Effector memory CD4-positive, alpha-beta T cell (primary cell): ENCODE measurements at regions not wholly inside any gene's neighbourhood (a gene's known extent, or its start where the extent isn't known, plus 50 kb on each side); places are given as distances from the start of the nearest gene placed in this dataset.

Experiments used
- DNase-seq, 3 donors: peaks; one replicate each; pipeline ENCODE4 v3.0.0-alpha.2; 2020
- H3K27ac ChIP-seq: 2 replicates; pipeline ENCODE4 v1.7.0; 2013; ENCODE audit warnings: mild to moderate bottlenecking, low read length, moderate library complexity; ENCODE audit not compliant: insufficient read depth, poor library complexity, severe bottlenecking
- H3K27me3 ChIP-seq: replicated peaks from 2 replicates; pipeline ENCODE4 v1.7.0; 2013; ENCODE audit warnings: mild to moderate bottlenecking, low read length; ENCODE audit not compliant: insufficient read depth, control insufficient read depth, poor library complexity, severe bottlenecking
- H3K36me3 ChIP-seq: 2 replicates; pipeline ENCODE4 v1.7.0; 2013; ENCODE audit warnings: mild to moderate bottlenecking, low read length, moderate library complexity; ENCODE audit not compliant: control insufficient read depth, insufficient read depth
- H3K4me1 ChIP-seq: 2 replicates; pipeline ENCODE4 v1.7.0; 2013; ENCODE audit warnings: low read length, mild to moderate bottlenecking; ENCODE audit not compliant: control insufficient read depth, insufficient read depth, poor library complexity, severe bottlenecking
- H3K4me3 ChIP-seq: 2 replicates; pipeline ENCODE4 v1.7.0; 2013; ENCODE audit warnings: low read length, low read depth, mild to moderate bottlenecking; ENCODE audit not compliant: insufficient read depth, poor library complexity, severe bottlenecking
- H3K9me3 ChIP-seq: 2 replicates; pipeline ENCODE4 v1.7.0; 2013; ENCODE audit warnings: mild to moderate bottlenecking, low read length, moderate library complexity; ENCODE audit not compliant: control insufficient read depth

DNA sequence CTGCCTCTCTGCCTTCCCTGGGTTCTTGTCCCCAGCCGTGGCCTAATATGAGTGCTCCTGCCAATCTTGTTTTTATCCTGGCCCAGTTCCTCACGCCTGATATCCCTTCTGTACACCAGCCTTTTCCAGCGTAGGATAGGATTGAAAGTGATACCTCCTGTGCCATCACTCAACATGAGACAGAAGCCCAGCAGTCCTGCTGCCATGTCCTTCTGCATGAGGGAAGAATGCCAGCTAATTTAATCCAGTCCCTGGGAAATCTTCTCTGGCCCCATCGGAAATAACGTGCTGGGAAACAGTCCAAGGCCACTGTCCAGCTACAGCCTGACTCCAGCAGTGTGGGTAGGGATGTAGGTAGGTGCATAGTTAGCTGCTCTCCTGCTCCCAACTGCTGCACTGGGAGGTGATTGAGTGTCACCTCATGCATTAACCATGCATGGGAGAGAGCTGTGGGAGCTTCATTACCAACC lies 92.0 kb upstream of the TPM1 start:
- Histone ChIP-seq H3K4me3 (no peak overlapping the region), H3K36me3 (no peaks in the 10 kb centered on the region), H3K4me1 (no peaks in the 10 kb centered on the region), H3K27ac (no peak overlapping the region), H3K27me3 (peaks cover 3% of the 10 kb centered on the region), H3K9me3 (no peaks in the 10 kb centered on the region)
- DNase-seq, result no peak

DNA sequence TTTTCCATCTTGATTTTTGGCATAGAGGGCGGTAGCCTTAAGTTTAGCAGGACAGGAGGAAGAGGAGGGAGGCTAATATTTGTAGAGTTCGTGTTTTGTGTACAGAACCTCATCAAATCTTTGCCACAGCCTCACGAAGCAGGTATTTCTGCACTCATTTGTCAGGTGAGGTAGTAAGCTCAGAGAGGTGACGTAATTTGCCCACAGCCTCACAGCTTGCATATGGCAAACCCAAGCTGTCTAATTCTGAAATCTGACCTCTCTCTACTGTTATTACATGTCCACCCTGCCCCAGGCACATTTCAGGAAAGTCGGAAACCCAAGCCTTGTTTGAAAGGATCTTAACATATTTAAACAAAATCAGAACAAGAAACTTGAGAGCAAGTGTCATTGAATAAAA lies 91.1 kb upstream of the TPM1 start:
- Histone ChIP-seq H3K9me3 (no peaks in the 10 kb centered on the region), H3K4me1 (no peaks in the 10 kb centered on the region), H3K36me3 (no peaks in the 10 kb centered on the region), H3K4me3 (no peak overlapping the region), H3K27me3 (peaks cover 3% of the 10 kb centered on the region), H3K27ac (no peak overlapping the region)
- no peak for DNase-seq

- Histone ChIP-seq H3K36me3 (no peaks in the 10 kb centered on the region), H3K27me3 (peaks cover 3% of the 10 kb centered on the region), H3K4me1 (no peaks in the 10 kb centered on the region), H3K9me3 (no peaks in the 10 kb centered on the region), H3K27ac (no peak overlapping the region), H3K4me3 (no peak overlapping the region)
- no peak for DNase-seq
Observed at GRCh38 chr15:62953021-62953420, 89.5 kb upstream of the TPM1 start.

DNA sequence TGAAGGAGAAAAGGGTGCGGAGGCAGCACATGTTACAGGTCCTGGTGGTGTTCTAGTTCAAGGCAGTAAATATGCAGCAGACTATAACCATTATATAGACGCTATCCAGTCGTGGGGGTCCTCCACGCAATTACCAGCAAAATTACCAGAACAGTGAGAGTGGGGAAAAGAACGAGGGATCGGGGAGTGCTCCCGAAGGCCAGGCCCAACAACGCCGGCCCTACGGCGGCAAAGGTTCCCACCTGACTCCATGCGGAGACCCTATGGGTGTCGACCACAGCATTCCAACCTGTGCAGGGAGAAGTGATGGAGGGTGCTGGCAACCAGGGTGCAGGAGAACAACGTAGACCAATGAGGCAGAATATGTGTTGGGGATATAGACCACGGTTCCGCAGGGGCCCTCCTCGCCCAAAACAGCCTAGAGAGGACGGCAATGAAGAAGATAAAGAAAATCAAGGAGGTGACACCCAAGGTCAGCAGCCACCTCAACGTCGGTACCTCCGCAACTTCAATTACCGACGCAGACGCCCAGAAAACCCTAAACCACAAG lies 89.0 kb upstream of the TPM1 start:
- Histone ChIP-seq H3K9me3 (no peaks in the 10 kb centered on the region), H3K27ac (no peak overlapping the region), H3K4me1 (no peaks in the 10 kb centered on the region), H3K36me3 (no peaks in the 10 kb centered on the region), H3K27me3 (peaks cover 3% of the 10 kb centered on the region), H3K4me3 (no peak overlapping the region)
- no peak for DNase-seq

- H3K9me3 ChIP-seq, result no peaks in the 10 kb centered on the region
- DNase-seq, result no peak
Observed at GRCh38 chr15:62957130-62957529, 85.4 kb upstream of the TPM1 start.

GRCh38 chr15:62958528-62959363 lies 83.8 kb upstream of the TPM1 start:
- no peaks in the 10 kb centered on the region for H3K9me3 ChIP-seq
- no peaks in the 10 kb centered on the region for H3K27me3 ChIP-seq
- no peaks in the 10 kb centered on the region for H3K36me3 ChIP-seq
- no peaks in the 10 kb centered on the region for H3K4me1 ChIP-seq
- no peak overlapping the region for H3K4me3 ChIP-seq
- no peak overlapping the region for H3K27ac ChIP-seq
- no peak for DNase-seq

More at GRCh38 chr15:62957130-62957529, 85.4 kb upstream of the TPM1 start:
- Histone ChIP-seq H3K36me3 (no peaks in the 10 kb centered on the region), H3K27ac (no peak overlapping the region), H3K27me3 (peaks cover 3% of the 10 kb centered on the region), H3K4me1 (no peaks in the 10 kb centered on the region), H3K4me3 (no peak overlapping the region)

DNA sequence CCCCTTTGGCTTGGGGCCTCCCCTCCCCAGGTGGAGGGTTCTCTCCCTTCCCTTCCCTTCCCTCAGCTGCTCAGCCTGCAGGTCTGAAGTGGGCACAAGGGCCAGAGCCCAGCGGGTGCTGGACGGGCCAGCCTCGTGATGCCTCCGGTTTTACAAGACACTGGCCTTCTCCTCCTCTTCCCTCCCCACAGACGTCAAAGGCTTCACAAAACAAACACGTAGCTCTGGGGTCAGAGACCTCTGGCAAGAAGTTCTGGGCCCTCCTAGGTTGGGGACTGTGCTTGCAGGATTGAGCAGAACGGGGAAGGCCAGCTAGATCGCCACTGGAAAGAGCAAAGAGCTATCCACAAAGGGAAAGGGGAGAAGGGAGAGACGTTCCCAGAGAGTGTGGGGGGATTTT lies 81.4 kb upstream of the TPM1 start:
- DNase-seq, result no peak
- Histone ChIP-seq H3K27ac (no peak overlapping the region), H3K36me3 (no peaks in the 10 kb centered on the region), H3K4me3 (no peak overlapping the region), H3K4me1 (no peaks in the 10 kb centered on the region), H3K9me3 (no peaks in the 10 kb centered on the region), H3K27me3 (no peaks in the 10 kb centered on the region)

- H3K27me3 ChIP-seq, result no peaks in the 10 kb centered on the region
- H3K27ac ChIP-seq, result no peak overlapping the region
- H3K4me1 ChIP-seq, result no peaks in the 10 kb centered on the region
- H3K4me3 ChIP-seq, result no peak overlapping the region
- H3K9me3 ChIP-seq, result no peaks in the 10 kb centered on the region
- no peaks in the 10 kb centered on the region for H3K36me3 ChIP-seq
- DNase-seq, result no peak
Observed at GRCh38 chr15:62962101-62962995, 80.2 kb upstream of the TPM1 start.

- H3K27ac ChIP-seq, result no peak overlapping the region
- H3K9me3 ChIP-seq, result no peaks in the 10 kb centered on the region
- DNase-seq, result no peak
- H3K27me3 ChIP-seq, result no peaks in the 10 kb centered on the region
- no peaks in the 10 kb centered on the region for H3K36me3 ChIP-seq
- H3K4me1 ChIP-seq, result no peaks in the 10 kb centered on the region
- H3K4me3 ChIP-seq, result no peak overlapping the region
Observed at GRCh38 chr15:62964251-62964650, 78.3 kb upstream of the TPM1 start.
